Adipocyte (in vitro differentiated cells): ENCODE measurements at regions not wholly inside any gene's neighbourhood (a gene's known extent, or its start where the extent isn't known, plus 50 kb on each side); places are given as distances from the start of the nearest gene placed in this dataset.

Experiments used
- DNase-seq: peaks from one replicate; pipeline ENCODE4 v3.0.0-alpha.2; 2015; ENCODE audit warnings: low read depth
- H3K27me3 ChIP-seq: replicated peaks from 2 replicates; pipeline ENCODE4 v1.7.0; 2013; ENCODE audit warnings: mild to moderate bottlenecking, low read length, moderate library complexity; ENCODE audit not compliant: control insufficient read depth, insufficient read depth
- H3K36me3 ChIP-seq: 2 replicates; pipeline ENCODE4 v1.7.0; 2013; ENCODE audit warnings: low read length, mild to moderate bottlenecking, moderate library complexity; ENCODE audit not compliant: control insufficient read depth, insufficient read depth, severe bottlenecking
- H3K4me1 ChIP-seq: 2 replicates; pipeline ENCODE4 v1.7.0; 2013; ENCODE audit warnings: mild to moderate bottlenecking, low read length, moderate library complexity; ENCODE audit not compliant: control insufficient read depth, insufficient read depth
- H3K4me3 ChIP-seq: 2 replicates; pipeline ENCODE4 v1.7.0; 2013; ENCODE audit warnings: mild to moderate bottlenecking, low read length, moderate library complexity
- H3K9ac ChIP-seq: 2 replicates; pipeline ENCODE4 v1.7.0; 2013; ENCODE audit warnings: mild to moderate bottlenecking, low read length, moderate library complexity
- H3K9me3 ChIP-seq: 2 replicates; pipeline ENCODE4 v1.7.0; 2013; ENCODE audit warnings: mild to moderate bottlenecking, low read length, moderate library complexity; ENCODE audit not compliant: control insufficient read depth

DNA sequence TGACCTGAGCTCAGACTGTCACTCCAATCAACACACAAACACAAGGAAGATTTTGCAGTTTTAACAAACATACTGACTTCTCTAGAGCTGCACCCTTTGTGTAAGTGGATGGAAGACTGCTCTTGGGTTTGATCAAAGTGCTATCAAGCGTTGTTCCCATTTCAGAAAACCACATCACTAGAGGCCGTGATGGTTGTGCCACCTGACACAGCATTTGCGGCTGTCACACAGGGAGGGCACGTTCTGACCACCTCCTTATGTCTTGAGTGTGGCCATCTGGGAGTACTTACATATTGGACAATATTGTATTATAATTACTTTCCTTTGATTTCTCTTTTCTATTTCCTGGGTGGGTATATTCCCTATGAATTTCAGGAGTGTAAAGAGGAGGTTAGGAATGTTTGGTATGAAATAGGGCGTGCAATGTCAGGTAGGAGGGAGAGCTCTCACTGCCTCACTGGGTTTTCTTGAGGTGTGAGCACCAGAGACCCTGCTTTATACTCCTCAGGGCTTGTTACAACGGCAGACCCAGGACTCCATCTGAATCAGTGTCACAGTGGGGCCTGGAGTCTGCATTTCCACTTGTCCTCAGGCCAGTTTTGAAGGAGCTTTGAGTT lies 74.3 kb downstream of the SYNE3 start:
- H3K4me1 ChIP-seq = peaks cover 5% of the 10 kb centered on the region
- DNase-seq = no peak
- no peaks in the 10 kb centered on the region for H3K9me3 ChIP-seq
- peak overlapping the region; percentile 0 for H3K9ac ChIP-seq
- H3K27me3 ChIP-seq = no peaks in the 10 kb centered on the region
- H3K4me3 ChIP-seq = no peak overlapping the region
- H3K36me3 ChIP-seq = peaks cover 93% of the 10 kb centered on the region

GRCh38 chr14:95440951-95441350 lies 75.5 kb downstream of the SYNE3 start:
- peaks cover 5% of the 10 kb centered on the region for H3K4me1 ChIP-seq
- no peak overlapping the region for H3K9ac ChIP-seq
- no peaks in the 10 kb centered on the region for H3K27me3 ChIP-seq
- no peaks in the 10 kb centered on the region for H3K9me3 ChIP-seq
- H3K4me3 ChIP-seq = no peak overlapping the region
- H3K36me3 ChIP-seq = peaks cover 95% of the 10 kb centered on the region
- DNase-seq = peak; percentile 81

DNA sequence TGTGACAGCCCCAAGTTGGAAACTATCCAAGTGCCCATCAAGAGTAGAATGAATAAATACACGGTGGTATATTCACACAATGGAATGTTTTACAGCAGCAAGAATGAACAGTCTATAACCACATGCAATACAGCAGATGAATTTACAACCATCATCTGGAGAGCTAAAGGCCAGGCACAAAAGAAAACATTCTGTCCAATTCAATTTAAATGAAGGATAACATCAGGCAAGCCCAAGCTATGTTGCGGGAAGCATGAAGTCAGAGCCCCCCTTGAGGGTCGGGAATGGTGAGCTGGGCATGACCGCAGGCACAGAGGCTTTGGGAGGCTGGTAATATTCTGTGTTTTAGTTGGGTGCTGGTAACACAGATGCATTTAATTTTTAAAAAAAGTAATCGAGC lies 76.0 kb downstream of the SYNE3 start:
- Histone ChIP-seq H3K9me3 (no peaks in the 10 kb centered on the region), H3K36me3 (peaks cover 95% of the 10 kb centered on the region), H3K9ac (no peak overlapping the region), H3K4me3 (no peak overlapping the region), H3K4me1 (peaks cover 5% of the 10 kb centered on the region), H3K27me3 (no peaks in the 10 kb centered on the region)
- DNase-seq = peak; percentile 88

- DNase-seq = no peak
- H3K4me3 ChIP-seq = no peak overlapping the region
- H3K27me3 ChIP-seq = no peaks in the 10 kb centered on the region
- H3K9me3 ChIP-seq = no peaks in the 10 kb centered on the region
- peaks cover 5% of the 10 kb centered on the region for H3K4me1 ChIP-seq
- peaks cover 95% of the 10 kb centered on the region for H3K36me3 ChIP-seq
- H3K9ac ChIP-seq = no peak overlapping the region
These were observed 76.6 kb downstream of the SYNE3 start for GRCh38 chr14:95439881-95440280.

DNA sequence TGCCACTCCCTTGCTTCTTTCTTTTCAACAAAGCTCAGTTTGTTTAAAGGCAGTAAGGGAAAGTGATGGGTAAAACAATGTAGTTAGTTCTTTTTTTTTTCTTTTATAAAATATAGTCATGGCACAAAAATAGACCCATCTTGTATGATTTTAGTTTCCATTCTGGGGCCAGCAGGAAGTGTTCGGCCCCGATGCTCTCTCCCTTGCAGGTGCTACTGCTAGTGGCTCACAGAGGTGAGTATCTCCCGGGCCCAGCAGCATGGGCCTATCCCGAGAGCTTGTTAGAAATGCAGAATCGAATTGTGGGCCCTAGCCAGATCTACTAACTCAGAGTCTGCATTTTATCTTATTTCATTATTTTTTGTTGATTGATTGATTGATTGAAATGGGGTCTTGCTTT lies 78.7 kb downstream of the SYNE3 start:
- H3K4me3 ChIP-seq = no peak overlapping the region
- H3K9me3 ChIP-seq = no peaks in the 10 kb centered on the region
- no peak overlapping the region for H3K9ac ChIP-seq
- peaks cover 9% of the 10 kb centered on the region for H3K4me1 ChIP-seq
- DNase-seq = no peak
- peaks cover 95% of the 10 kb centered on the region for H3K36me3 ChIP-seq
- no peaks in the 10 kb centered on the region for H3K27me3 ChIP-seq

DNA sequence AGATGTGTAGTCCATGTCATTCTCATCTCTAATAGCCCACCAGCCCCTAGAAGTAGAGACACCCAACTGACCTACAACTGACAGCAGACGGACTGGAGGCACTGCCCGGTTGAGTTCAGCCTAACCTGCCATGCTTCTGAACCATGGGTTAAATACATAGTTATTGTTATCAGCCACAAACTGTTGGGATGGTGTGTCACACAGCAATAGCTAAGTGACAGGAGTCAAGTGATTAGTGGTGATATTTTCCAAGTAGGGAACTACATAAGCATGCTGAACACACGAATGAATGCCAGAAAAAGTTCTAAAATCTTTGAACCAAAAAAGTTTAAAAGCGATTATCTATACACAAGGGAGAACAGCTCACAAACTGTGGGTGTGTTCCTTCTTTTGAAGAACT lies 80.1 kb downstream of the SYNE3 start:
- H3K4me3 ChIP-seq = no peak overlapping the region
- H3K9me3 ChIP-seq = no peaks in the 10 kb centered on the region
- no peak for DNase-seq

DNA sequence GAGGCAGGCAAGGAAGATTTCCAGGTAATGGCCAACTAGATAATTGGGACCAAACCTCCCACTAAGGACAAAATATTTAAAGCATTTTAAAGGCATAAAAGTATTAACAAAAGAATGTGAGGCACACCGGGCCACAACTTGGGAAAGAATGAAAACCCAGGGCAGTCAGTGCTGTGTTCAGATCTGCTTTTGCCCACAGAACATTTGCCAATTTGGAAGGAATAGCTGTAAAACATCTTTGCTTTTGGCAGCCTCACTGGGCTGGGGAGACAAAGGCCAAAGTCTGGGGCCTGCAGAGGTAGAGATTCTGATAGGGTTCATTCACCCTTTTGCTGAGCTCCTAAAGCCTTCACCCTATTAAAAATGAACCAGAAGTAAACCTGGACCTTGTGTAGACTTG lies 82.3 kb downstream of the SYNE3 start:
- peak; percentile 20 for DNase-seq
- Histone ChIP-seq H3K36me3 (peaks cover 92% of the 10 kb centered on the region), H3K4me1 (peaks cover 7% of the 10 kb centered on the region), H3K9me3 (no peaks in the 10 kb centered on the region), H3K27me3 (no peaks in the 10 kb centered on the region), H3K4me3 (no peak overlapping the region), H3K9ac (no peak overlapping the region)

More for the DNA sequence above, 80.1 kb downstream of the SYNE3 start:
- peaks cover 93% of the 10 kb centered on the region for H3K36me3 ChIP-seq
- no peak overlapping the region for H3K9ac ChIP-seq
- H3K4me1 ChIP-seq = peaks cover 7% of the 10 kb centered on the region
- H3K27me3 ChIP-seq = no peaks in the 10 kb centered on the region

- H3K9me3 ChIP-seq = no peaks in the 10 kb centered on the region
- H3K36me3 ChIP-seq = peaks cover 92% of the 10 kb centered on the region
- no peaks in the 10 kb centered on the region for H3K27me3 ChIP-seq
- H3K4me1 ChIP-seq = peaks cover 7% of the 10 kb centered on the region
- H3K9ac ChIP-seq = no peak overlapping the region
- H3K4me3 ChIP-seq = no peak overlapping the region
- DNase-seq = no peak
These were observed 83.4 kb downstream of the SYNE3 start for GRCh38 chr14:95433094-95433478.

- DNase-seq = peak; percentile 58
- Histone ChIP-seq H3K9me3 (no peaks in the 10 kb centered on the region), H3K4me1 (peaks cover 7% of the 10 kb centered on the region), H3K4me3 (no peak overlapping the region), H3K9ac (peak overlapping the region; percentile 26), H3K36me3 (peaks cover 93% of the 10 kb centered on the region), H3K27me3 (no peaks in the 10 kb centered on the region)
These were observed 84.0 kb downstream of the SYNE3 start for GRCh38 chr14:95432144-95433093.

DNA sequence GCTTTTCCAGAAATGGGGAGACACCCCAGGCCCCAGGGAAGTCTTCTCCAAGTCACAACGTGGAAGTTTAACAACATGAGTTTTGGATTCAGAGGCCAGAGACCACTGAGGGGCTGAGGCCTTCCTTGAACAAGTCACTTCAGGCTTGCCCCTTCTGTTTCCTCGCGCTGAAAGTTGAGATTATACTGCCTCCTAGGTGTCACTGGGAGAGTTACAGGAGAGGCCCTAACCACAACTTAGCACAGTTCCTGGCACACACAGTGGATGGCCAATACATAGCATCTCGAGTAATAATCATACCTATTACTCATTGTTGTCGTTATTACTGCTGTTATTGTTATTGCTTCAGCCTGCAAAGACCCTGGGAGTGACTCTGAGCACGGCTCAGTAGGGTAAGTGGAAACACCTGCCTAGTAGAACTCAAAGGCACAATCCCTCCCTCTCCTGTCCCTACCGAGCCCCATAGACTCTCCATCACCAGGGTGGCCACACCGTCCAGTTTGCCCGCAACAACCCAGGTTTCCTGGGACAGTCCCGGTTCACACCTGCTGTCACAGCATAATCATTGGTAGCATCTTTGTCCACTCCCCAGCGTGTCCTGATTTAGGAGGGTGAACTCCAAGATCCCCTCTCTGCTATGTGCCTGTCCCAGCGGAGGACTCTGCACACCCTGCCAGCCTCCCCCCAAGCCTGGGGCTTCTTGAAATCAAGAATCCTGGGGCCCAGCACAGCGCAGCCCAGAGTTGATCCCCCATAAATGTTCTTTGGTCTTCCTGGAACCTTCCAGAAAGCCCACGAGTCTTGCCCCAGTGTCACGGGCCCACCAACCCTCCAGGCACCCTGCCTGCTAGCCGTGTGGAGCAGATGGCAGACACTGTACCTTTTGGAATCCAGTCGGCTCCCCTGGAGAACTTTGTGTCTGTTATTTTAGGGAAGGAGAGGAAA lies 85.0 kb downstream of the SYNE3 start:
- H3K9me3 ChIP-seq = no peaks in the 10 kb centered on the region
- peaks cover 83% of the 10 kb centered on the region for H3K36me3 ChIP-seq
- H3K9ac ChIP-seq = peak overlapping the region; percentile 26
- no peak overlapping the region for H3K4me3 ChIP-seq
- no peaks in the 10 kb centered on the region for H3K27me3 ChIP-seq
- peaks cover 7% of the 10 kb centered on the region for H3K4me1 ChIP-seq
- DNase-seq = peak; percentile 56

- no peaks in the 10 kb centered on the region for H3K27me3 ChIP-seq
- H3K36me3 ChIP-seq = peaks cover 68% of the 10 kb centered on the region
- H3K4me1 ChIP-seq = peaks cover 13% of the 10 kb centered on the region
- H3K9ac ChIP-seq = no peak overlapping the region
- H3K4me3 ChIP-seq = no peak overlapping the region
- DNase-seq = no peak
- H3K9me3 ChIP-seq = no peaks in the 10 kb centered on the region
These were observed 87.9 kb downstream of the SYNE3 start for GRCh38 chr14:95428557-95428956.
